GM18508 (cell line): ENCODE measurements at regions not wholly inside any gene's neighbourhood (a gene's known extent, or its start where the extent isn't known, plus 50 kb on each side); places are given as distances from the start of the nearest gene placed in this dataset.

Experiments
- ATAC-seq: cut with Tn5 transposase; IDR thresholded peaks from one replicate; pipeline ENCODE4 v1.9.1; 2021; ENCODE audit warnings: moderate number of reproducible peaks; ENCODE audit not compliant: insufficient read depth, unreplicated experiment

DNA sequence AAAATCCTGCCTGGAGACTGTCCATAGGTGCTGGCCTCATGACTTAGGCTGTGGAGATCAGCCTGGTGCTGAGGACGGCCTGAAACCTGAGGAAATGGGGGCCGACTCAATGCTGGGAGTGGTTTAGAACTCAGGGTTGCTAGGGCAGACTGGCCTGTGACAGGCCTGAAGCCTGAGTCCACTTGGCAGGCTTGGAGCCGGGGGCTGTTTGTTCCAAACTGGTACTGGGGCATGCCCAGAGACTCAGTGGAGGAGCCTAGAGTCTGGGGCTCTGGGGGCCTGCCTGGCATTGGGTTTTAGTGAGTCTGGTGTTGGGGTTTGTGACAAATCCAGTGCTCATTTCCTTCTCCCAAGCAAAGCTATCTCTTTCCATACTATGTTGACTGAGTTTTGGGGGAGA, 489.7 kb upstream of the CNKSR2 start:
- no peak for ATAC-seq

GRCh38 chrX:20863649-20864048, 510.6 kb upstream of the CNKSR2 start:
- ATAC-seq = no peak

- ATAC-seq = no peak
Measured at GRCh38 chrX:20861113-20861512, 513.1 kb upstream of the CNKSR2 start.

DNA sequence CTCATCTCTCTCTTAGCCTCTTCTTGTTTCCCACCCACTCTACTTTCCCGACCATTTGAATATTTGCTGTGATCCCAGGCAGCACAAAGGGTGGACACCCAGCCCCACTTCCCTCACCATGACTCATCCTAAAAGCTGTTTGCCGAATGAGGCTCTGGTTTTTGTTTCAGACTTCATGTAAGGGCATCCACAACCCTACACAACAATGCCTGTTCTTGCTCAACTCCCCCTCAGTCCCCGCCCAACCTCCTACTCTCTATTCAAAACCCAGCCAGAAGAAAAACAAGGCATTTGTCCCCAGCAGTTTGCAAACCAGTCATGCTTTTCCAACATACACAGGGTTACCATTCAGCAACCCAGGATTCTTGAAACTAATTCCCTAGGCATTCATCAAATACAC, 516.5 kb upstream of the CNKSR2 start:
- ATAC-seq = no peak

- no peak for ATAC-seq
Measured at GRCh38 chrX:20838477-20838876, 535.7 kb upstream of the CNKSR2 start.

- ATAC-seq = no peak
Measured at GRCh38 chrX:20829665-20830491, 544.3 kb upstream of the CNKSR2 start.

DNA sequence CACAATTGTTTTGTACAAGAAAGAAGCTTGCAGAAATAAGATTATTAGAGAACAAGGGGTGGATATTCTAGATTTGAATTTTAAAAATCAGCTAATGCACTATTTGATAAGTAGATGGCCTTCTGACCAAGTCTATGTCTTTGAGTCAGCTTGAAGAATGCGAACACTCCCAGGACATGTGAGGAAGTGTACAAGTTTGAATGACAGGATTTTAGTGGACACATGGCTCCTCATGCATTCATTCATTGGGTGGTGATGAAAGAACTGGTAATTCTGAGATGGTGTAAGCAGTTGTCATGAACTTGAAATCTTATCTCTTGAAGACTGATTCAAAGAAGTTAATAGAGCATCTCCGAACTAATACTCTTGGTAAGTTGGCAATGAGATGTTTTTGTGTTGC, 548.2 kb upstream of the CNKSR2 start:
- ATAC-seq = no peak

- ATAC-seq = no peak
Measured at GRCh38 chrX:20803971-20804370, 537.3 kb upstream of the RPS6KA3 start.

- no peak for ATAC-seq
Measured at GRCh38 chrX:20802036-20802435, 535.3 kb upstream of the RPS6KA3 start.

DNA sequence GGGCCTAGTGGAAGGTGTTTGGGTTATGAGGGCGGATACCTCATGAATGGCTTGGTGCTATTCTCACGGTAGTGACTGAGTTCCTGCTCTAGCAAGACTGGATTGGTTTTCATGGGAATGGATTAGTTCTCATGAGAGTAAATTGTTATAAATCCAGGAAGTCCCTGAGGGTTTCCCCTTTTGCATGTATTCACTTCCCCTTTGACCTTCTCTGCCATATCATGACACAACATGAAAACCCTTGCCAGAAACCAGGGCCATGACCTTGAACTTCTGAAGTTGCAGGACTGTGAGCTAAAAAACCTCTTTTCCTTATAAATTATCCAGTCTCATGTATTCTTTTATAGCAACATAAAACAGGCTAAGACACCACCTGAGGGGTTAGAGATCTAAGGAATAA, 529.7 kb upstream of the RPS6KA3 start:
- no peak for ATAC-seq

DNA sequence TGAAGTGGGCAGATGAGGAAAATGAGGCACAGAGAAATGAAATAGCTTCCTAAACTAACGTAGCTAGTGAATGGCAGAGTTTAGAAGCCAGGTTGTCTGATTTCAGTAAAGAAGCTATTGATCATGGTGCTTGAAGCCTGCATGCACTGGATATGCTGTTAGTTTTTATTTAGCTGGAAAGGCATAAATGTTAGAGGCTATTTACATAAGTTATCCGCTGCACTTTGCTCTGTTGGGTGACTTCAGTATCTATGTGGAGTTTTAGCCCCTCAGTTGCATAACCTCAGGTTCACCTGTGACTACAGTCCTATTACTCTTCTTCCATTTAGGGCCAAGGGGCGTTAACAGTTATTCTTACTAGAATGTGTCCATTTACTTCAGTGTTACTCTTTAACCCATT, 522.4 kb upstream of the RPS6KA3 start:
- ATAC-seq = no peak

- no peak for ATAC-seq
Measured at GRCh38 chrX:20767346-20767745, 500.6 kb upstream of the RPS6KA3 start.

DNA sequence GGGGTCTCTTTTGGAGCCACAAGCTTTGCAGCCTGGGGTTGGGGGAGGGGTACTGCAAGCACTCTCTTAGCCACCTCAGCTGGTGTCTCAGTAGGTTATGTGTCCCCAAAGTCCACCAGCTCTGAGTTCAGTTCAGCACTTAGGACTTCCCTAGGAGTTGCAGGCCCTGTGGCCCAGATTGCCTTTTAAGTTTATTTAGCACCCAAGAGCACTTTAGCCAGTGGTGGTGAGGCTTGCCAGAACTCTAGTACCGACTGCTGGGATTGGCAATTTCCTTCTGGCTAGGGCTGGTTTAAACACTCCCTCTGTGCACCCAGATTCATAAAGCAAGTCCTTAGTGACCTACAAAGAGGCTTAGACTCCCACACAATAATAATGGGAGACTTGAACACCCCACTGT, 489.9 kb upstream of the RPS6KA3 start:
- no peak for ATAC-seq

DNA sequence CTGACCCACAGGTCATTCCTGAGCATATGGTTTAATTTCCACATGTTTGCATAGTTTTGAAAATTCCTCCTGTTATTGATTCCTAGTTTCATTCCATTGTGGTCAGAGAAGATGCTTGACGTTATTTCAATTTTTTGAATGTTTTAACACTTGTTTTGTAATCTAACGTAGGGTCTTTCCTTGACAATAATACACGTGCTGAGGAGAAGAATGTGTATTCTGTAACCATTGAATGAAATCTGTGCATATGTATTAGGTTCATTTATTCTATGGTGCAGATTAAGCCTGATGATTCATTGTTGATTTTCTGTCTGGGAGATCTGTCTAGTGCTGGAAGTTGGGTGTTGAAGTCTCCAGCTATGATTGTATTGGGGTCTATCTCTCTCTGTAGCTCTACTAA, 486.4 kb upstream of the RPS6KA3 start:
- no peak for ATAC-seq

DNA sequence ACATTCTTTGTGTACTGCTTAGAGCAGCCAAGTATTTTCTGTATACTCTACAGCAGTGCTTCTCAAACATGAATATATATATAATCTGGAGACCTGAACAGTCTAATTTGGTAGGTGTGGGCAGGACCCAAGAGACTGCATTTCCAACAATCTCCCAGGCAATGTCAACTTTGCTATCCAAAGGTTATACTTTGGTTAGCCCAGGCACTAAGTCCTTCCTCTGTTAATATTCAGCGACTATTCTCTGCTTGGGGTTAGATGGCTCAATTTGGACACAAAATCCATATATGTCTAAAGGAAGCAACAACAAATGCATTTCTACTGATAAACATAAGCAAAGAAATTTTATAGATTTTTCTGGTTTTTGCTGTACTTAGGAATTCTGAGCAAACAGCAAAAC, 480.0 kb upstream of the RPS6KA3 start:
- ATAC-seq = no peak

GRCh38 chrX:20743046-20743445, 476.3 kb upstream of the RPS6KA3 start:
- ATAC-seq = no peak

- no peak for ATAC-seq
Measured at GRCh38 chrX:20742106-20742505, 475.4 kb upstream of the RPS6KA3 start.

GRCh38 chrX:20740443-20740842, 473.7 kb upstream of the RPS6KA3 start:
- ATAC-seq = no peak

DNA sequence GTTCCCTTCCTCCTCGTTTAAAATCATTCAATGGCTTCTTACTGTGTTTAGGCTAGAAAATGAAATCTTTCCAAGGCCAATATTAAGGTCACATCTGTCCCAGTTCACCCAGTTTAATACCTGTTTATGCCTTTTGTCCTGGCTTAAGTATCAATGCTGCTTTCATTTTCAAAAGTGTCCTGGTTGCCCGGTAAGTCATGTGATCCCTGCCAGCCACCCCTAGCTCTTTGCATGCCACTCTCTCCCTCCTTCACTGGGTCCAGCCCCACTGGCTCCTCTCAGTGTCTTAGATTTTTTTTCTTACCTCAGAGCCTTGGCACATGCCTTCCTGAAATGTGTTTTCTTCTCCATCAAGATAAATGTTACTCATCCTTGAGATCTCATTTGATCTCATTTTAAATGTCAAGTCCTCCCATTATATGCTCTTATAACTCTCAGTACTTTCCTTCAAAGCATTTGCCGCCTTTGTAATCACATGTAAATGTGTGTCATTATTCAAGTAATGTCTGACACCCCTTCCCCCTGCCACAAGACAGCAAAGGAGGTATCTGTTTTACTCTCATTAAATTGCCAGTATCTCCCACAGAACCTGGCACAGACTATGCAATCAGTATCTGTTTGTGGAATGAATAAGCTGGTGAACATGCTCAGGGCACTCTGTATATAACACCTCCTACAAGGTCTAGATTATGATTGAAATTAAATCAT, 472.5 kb upstream of the RPS6KA3 start:
- ATAC-seq = no peak

- ATAC-seq = no peak
Measured at GRCh38 chrX:20729416-20729815, 462.7 kb upstream of the RPS6KA3 start.

DNA sequence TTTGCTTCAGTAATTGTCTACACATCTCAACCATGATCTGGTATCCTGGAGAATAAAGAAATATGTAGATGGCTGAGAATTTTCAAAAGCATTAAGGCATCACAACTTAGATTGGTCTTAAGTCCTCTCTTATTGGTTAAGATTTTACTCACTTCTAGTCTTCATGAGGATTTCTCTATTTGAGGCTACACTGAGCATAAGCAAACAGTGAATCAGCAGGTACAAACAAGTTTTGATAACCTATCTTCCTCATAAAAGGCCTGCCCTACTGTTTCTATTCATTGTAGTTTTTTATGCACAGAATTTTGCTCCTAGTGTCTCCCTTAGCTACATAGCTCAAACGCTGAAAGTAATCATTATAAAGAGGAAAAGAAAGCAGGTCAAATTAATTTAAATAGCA, 460.7 kb upstream of the RPS6KA3 start:
- no peak for ATAC-seq
